ENCODE measurements at regions not wholly inside any gene's neighbourhood (a gene's known extent, or its start where the extent isn't known, plus 50 kb on each side); places are given as distances from the start of the nearest gene placed in this dataset.
A peak's percentile ranks its signal among the peaks of the same experiment; 100 is the strongest.
"Not testable (repeated sequence)": the region's sequence is repeated elsewhere in the genome, so short reads cannot be mapped to it uniquely, and the experiment has no call there.

- in situ Hi-C loops (cut with HindIII; ENCODE audit: low sequenced_read_pairs), result no loop called here
- H3K4me3 ChIP-seq (ENCODE audit: low read depth, low read length), result no peak overlapping the region
- DNase-seq (ENCODE audit: low read depth), result no peak
- TF ChIP-seq, protein P1, sequence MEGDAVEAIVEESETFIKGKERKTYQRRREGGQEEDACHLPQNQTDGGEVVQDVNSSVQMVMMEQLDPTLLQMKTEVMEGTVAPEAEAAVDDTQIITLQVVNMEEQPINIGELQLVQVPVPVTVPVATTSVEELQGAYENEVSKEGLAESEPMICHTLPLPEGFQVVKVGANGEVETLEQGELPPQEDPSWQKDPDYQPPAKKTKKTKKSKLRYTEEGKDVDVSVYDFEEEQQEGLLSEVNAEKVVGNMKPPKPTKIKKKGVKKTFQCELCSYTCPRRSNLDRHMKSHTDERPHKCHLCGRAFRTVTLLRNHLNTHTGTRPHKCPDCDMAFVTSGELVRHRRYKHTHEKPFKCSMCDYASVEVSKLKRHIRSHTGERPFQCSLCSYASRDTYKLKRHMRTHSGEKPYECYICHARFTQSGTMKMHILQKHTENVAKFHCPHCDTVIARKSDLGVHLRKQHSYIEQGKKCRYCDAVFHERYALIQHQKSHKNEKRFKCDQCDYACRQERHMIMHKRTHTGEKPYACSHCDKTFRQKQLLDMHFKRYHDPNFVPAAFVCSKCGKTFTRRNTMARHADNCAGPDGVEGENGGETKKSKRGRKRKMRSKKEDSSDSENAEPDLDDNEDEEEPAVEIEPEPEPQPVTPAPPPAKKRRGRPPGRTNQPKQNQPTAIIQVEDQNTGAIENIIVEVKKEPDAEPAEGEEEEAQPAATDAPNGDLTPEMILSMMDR (IDR thresholded peaks at IDR 0.05; ENCODE audit: low read depth, low read length, missing control alignments), result no peak
Measured at GRCh38 chr14:27634056-27634970, 1036.5 kb upstream of the NOVA1 start.

- in situ Hi-C loops (cut with HindIII; ENCODE audit: low sequenced_read_pairs); DNase-seq (ENCODE audit: low read depth); H3K4me3 ChIP-seq (ENCODE audit: low read depth, low read length): not testable (repeated sequence)
Measured at GRCh38 chr14:27640688-27641087, 1042.9 kb upstream of the NOVA1 start.

- DNase-seq (ENCODE audit: low read depth), result no peak
- in situ Hi-C loops (cut with HindIII; ENCODE audit: low sequenced_read_pairs), result no loop called here
- no peak overlapping the region for H3K4me3 ChIP-seq (ENCODE audit: low read depth, low read length)
- TF ChIP-seq, protein P1 (IDR thresholded peaks at IDR 0.05; ENCODE audit: low read depth, low read length, missing control alignments), result no peak
Measured at GRCh38 chr14:27642251-27642866, 1044.5 kb upstream of the NOVA1 start.

DNA sequence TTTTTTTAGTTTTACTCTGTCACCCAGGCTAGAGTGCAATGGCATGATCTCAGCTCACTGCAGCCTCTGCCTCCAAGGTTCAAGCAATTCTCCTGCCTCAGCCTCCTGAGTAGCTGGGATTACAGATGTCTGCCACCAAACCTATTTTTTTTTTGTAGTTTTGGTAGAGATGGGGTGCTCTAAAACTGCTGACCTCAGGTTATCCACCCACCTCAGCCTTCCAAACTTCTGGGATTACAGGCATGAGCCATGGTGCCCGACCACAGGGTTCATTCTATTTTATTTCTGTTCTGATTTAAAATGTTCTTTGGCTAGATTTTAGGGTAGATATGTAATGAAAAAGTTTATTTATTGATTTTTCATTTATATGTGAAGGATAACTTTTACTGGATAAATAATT is 1062.8 kb upstream of the NOVA1 start:
- in situ Hi-C loops (cut with HindIII; ENCODE audit: low sequenced_read_pairs), result no loop called here
- DNase-seq (ENCODE audit: low read depth), result no peak
- no peak overlapping the region for H3K4me3 ChIP-seq (ENCODE audit: low read depth, low read length)
- TF ChIP-seq, protein P1 (IDR thresholded peaks at IDR 0.05; ENCODE audit: low read depth, low read length, missing control alignments), result no peak

DNA sequence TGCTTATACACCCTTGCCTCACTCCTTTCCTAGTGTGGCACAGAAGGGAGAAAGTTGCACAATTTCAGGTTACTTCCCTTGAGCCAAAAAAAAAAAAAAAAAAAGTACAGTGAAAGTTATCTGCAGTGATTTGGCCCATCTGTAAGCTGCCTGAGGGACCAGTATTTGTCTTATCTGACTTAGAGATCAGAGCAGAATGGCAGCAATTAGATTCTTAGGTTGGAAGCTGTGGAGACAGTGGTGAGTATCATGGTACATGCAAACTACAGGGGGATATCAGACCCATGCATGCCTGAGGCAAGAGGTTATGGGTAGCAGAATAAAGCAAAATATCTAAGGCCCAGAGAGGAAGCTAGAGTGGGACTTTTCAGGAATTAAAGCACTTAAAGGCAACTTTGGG is 1070.7 kb upstream of the NOVA1 start:
- DNase-seq (ENCODE audit: low read depth), result no peak
- TF ChIP-seq, protein P1 (IDR thresholded peaks at IDR 0.05; ENCODE audit: low read depth, low read length, missing control alignments), result no peak
- no peak overlapping the region for H3K4me3 ChIP-seq (ENCODE audit: low read depth, low read length)
- in situ Hi-C loops (cut with HindIII; ENCODE audit: low sequenced_read_pairs), result no loop called here

DNA sequence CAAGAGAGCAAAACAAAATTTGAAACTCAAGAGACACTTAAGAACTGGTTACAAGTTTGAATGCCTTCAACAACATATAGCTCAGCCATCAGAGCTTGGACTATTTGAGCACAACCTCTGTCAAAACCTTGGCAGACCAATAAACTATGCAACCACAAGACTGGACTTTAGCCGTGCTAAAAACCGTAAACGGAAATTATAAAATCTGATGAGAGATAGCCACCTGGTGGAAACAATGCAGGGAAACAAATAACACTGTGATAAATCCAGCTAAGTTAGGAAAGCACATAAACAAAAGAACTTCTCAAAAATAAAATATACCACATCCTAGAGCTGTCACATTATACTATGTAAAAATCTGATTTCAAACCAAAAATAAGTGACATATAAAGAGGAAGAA is 1074.2 kb upstream of the NOVA1 start:
- in situ Hi-C loops (cut with HindIII; ENCODE audit: low sequenced_read_pairs), result no loop called here
- TF ChIP-seq, protein P1 (IDR thresholded peaks at IDR 0.05; ENCODE audit: low read depth, low read length, missing control alignments), result no peak

DNA sequence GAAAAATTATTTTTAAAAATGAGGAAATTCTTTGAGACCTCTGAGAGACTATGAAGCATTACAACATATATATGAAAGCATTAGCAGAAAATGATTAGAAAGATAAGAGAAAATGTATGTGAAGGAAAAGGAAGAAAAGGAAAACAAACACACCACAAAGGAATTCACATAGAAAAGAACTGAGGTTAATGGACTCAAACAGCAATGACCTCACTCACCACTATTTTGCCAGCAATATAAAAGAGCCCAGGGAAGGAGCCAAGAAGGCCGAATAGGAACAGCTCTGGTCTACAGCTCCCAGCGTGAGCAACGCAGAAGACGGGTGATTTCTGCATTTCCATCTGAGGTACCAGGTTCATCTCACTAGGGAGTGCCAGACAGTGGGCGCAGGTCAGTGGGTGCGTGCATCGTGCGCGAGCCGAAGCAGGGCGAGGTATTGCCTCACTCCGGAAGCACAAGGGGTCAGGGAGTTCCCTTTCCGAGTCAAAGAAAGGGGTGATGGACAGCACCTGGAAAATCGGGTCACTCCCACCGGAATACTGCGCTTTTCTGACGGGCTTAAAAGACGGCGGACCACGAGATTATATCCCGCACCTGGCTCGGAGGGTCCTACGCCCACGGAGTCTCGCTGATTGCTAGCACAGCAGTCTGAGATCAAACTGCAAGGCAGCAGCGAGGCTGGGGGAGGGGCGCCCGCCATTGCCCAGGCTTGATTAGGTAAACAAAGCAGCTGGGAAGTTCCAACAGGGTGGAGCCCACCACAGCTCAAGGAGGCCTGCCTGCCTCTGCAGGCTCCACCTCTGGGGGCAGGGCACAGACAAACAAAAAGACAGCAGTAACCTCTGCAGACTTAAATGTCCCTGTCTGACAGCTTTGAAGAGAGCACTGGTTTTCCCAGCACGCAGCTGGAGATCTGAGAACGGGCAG is 1075.2 kb upstream of the NOVA1 start:
- in situ Hi-C loops (cut with HindIII; ENCODE audit: low sequenced_read_pairs); H3K4me3 ChIP-seq (ENCODE audit: low read depth, low read length): not testable (repeated sequence)
- peak; percentile 39 for DNase-seq (ENCODE audit: low read depth)

More for the DNA sequence above, 1074.2 kb upstream of the NOVA1 start:
- DNase-seq (ENCODE audit: low read depth), result no peak
- H3K4me3 ChIP-seq (ENCODE audit: low read depth, low read length), result no peak overlapping the region
